PC-3 (cell line): ENCODE measurements at regions not wholly inside any gene's neighbourhood (a gene's known extent, or its start where the extent isn't known, plus 50 kb on each side); places are given as distances from the start of the nearest gene placed in this dataset.

ENCODE experiments used
- ATAC-seq: fragments of 200-7000 bp; cut with Tn5 transposase; 2 replicates; pipeline ENCODE4 v1.9.1; 2020; ENCODE audit warnings: mild to moderate bottlenecking, moderate library complexity
- BruUV-seq: library from RNA; stranded (reverse); fragments of 400-500 nt; replicated peaks from 2 replicates; lab custom pipeline; 2021; lab: Mats Ljungman, UMichigan
- CTCF ChIA-PET: fragments of 300-600 bp; sonication (Branson Sonifier 250); formaldehyde crosslinking; loops from one replicate; lab custom pipeline; 2022; ENCODE audit warnings: antibody characterized with exemption; lab: Charles Lee
- POLR2A ChIA-PET: fragments of 300-600 bp; sonication (Branson Sonifier 250); formaldehyde crosslinking; loops from one replicate; lab custom pipeline; 2022; ENCODE audit warnings: antibody characterized with exemption; ENCODE audit not compliant: unreplicated experiment; lab: Charles Lee
- DNase-seq: peaks from one replicate; pipeline ENCODE4 v3.0.0-alpha.2; 2015
- H2AFZ ChIP-seq: fragments of 300-600 bp; sonication (generic); 2 replicates; pipeline ENCODE4 v1.6.0; 2016; ENCODE audit warnings: antibody characterized with exemption, low read length
- H3F3A ChIP-seq: fragments of 300-600 bp; sonication (generic); one replicate; pipeline ENCODE4 v1.6.0; 2017; ENCODE audit warnings: antibody characterized with exemption, low read length, control low read depth, mild to moderate bottlenecking; ENCODE audit not compliant: unreplicated experiment
- H3K27ac ChIP-seq: fragments of 300-600 bp; sonication (generic); 2 replicates; pipeline ENCODE4 v1.5.1; 2016; ENCODE audit warnings: mild to moderate bottlenecking, low read length
- H3K27me3 ChIP-seq: fragments of 300-600 bp; sonication (generic); 2 replicates; pipeline ENCODE4 v1.6.1; 2016; ENCODE audit warnings: low read length, mixed read lengths
- H3K36me3 ChIP-seq: fragments of 300-600 bp; sonication (generic); 2 replicates; pipeline ENCODE4 v1.6.1; 2016; ENCODE audit warnings: low read depth, mixed run types, low read length, mixed read lengths
- H3K4me1 ChIP-seq: fragments of 300-600 bp; sonication (generic); 2 replicates; pipeline ENCODE4 v1.5.1; 2016; ENCODE audit warnings: low read length; ENCODE audit not compliant: insufficient read depth
- H3K4me2 ChIP-seq: fragments of 300-600 bp; sonication (generic); 2 replicates; pipeline ENCODE4 v1.6.0; 2016; ENCODE audit warnings: low read length
- H3K4me3 ChIP-seq: fragments of 300-600 bp; sonication (generic); 2 replicates; pipeline ENCODE4 v1.5.1; 2016; ENCODE audit warnings: mild to moderate bottlenecking, low read length, mixed read lengths
- H3K79me2 ChIP-seq: fragments of 300-600 bp; sonication (generic); 2 replicates; pipeline ENCODE4 v1.6.1; 2017; ENCODE audit warnings: low read length, mixed read lengths
- H3K9ac ChIP-seq: fragments of 300-600 bp; sonication (generic); 2 replicates; pipeline ENCODE4 v1.6.0; 2016; ENCODE audit warnings: mild to moderate bottlenecking, low read length
- H3K9me2 ChIP-seq: fragments of 300-600 bp; sonication (generic); replicated peaks from 2 replicates; pipeline ENCODE4 v1.6.1; 2016; ENCODE audit warnings: mixed run types, low read length, mixed read lengths
- H3K9me3 ChIP-seq: fragments of 300-600 bp; sonication (generic); 2 replicates; pipeline ENCODE4 v1.6.1; 2016; ENCODE audit warnings: low read length, mixed read lengths
- H4K20me1 ChIP-seq: fragments of 300-600 bp; sonication (generic); 2 replicates; pipeline ENCODE4 v1.6.1; 2016; ENCODE audit warnings: low read length, mixed read lengths
- EZH2 ChIP-seq: fragments of 300-600 bp; sonication (generic); IDR thresholded peaks from one replicate; pipeline ENCODE4 v1.6.1; 2017; ENCODE audit warnings: antibody characterized with exemption, mild to moderate bottlenecking, low read length; ENCODE audit not compliant: unreplicated experiment
- EZH2phosphoT487 ChIP-seq: fragments of 300-600 bp; sonication (generic); IDR thresholded peaks from 2 replicates; pipeline ENCODE4 v1.6.1; 2018; ENCODE audit warnings: mild to moderate bottlenecking, antibody characterized with exemption, low read length, borderline replicate concordance
- intact Hi-C: fragments of 100-400 bp; cut with micrococcal nuclease; formaldehyde crosslinking; loops from 2 replicates; pipeline ENCODE4 v1.9.0; 2023
- TF ChIP-seq, protein P1 (sequence below): fragments of 300-600 bp; sonication (generic); conservative IDR thresholded peaks from 2 replicates; pipeline ENCODE4 v1.5.1; 2017; ENCODE audit warnings: antibody characterized with exemption, low read depth, mild to moderate bottlenecking, low read length

DNA sequence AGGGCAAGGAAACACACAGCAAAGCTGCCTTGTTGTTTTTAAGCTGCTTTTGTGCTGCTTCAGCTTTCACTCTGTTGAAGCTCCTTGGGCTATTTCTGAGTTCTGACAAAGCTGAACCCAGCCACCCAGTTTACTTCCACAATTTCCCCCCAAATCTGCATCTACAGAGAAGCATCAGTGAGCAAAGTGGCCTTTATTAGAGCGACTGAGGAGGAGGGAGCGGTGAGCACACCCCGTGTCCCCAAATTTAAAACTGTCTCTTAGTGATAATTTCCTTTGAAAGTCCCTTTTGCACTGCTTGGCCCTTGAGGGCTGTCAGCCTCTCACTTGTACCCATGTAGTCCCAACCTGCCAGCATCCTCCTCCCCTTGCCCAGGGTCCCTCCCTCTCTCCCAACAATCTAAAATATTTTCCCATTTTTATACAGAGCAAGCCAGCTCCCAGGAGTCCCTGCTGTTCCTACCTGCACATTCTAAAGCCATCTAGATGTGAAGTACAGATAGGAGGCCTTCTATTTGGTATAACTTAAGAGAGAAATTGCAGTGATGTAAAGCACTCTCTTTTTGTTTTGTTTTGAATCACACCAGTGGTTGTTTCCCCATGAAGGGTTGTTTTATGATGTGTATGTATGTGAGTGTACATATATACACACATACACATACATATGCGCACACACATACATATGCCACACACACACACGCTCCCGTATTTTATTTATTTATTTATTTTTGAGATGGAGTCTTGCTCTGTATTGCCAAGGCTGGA is 313.5 kb downstream of the TLE4 start:
- H3K9me2 ChIP-seq, result no peaks in the 10 kb centered on the region
- no peak overlapping the region for H3K27ac ChIP-seq
- no peaks in the 10 kb centered on the region for H3K9me3 ChIP-seq
- H3K4me1 ChIP-seq, result no peaks in the 10 kb centered on the region
- no peak for TF ChIP-seq EZH2
- TF ChIP-seq, protein P1, sequence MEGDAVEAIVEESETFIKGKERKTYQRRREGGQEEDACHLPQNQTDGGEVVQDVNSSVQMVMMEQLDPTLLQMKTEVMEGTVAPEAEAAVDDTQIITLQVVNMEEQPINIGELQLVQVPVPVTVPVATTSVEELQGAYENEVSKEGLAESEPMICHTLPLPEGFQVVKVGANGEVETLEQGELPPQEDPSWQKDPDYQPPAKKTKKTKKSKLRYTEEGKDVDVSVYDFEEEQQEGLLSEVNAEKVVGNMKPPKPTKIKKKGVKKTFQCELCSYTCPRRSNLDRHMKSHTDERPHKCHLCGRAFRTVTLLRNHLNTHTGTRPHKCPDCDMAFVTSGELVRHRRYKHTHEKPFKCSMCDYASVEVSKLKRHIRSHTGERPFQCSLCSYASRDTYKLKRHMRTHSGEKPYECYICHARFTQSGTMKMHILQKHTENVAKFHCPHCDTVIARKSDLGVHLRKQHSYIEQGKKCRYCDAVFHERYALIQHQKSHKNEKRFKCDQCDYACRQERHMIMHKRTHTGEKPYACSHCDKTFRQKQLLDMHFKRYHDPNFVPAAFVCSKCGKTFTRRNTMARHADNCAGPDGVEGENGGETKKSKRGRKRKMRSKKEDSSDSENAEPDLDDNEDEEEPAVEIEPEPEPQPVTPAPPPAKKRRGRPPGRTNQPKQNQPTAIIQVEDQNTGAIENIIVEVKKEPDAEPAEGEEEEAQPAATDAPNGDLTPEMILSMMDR, result no peak
- intact Hi-C loops, result no loop called here
- ATAC-seq, result no peak
- DNase-seq, result no peak
- no peaks in the 10 kb centered on the region for H3F3A ChIP-seq
- no peak overlapping the region for H3K4me3 ChIP-seq
- BruUV-seq, result no TSS peak
- H4K20me1 ChIP-seq, result no peaks in the 10 kb centered on the region
- H3K9ac ChIP-seq, result no peak overlapping the region
- H2AFZ ChIP-seq, result no peak overlapping the region
- peaks cover 14% of the 10 kb centered on the region for H3K27me3 ChIP-seq
- H3K4me2 ChIP-seq, result no peak overlapping the region
- POLR2A ChIA-PET, result no interaction called here
- no peaks in the 10 kb centered on the region for H3K36me3 ChIP-seq
- CTCF ChIA-PET, result no interaction called here
- H3K79me2 ChIP-seq, result no peaks in the 10 kb centered on the region

DNA sequence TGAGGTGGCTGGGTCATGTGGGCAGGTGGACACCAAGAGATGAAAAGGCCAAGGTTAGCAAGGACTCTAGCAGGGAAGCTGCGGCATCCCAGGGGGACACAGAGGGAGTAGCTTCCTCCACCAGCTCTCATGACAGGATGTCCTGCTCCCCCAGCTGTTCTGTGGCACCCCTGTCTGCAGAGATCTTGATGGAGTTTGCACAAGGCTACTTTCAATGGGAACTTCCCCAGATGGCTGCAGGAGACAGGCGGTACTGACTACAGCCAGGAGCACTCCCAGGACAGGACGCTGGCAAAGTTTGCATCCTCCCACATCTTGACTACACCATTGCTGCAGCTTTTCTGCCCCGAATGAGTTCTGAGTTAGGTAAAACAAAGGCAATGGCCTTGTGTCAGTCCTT is 312.8 kb downstream of the TLE4 start:
- H3K79me2 ChIP-seq, result no peaks in the 10 kb centered on the region
- DNase-seq (no peak), ATAC-seq (no peak)
- TF ChIP-seq EZH2, result no peak
- no peak for TF ChIP-seq EZH2phosphoT487
- no peak overlapping the region for H3K27ac ChIP-seq
- H3K4me1 ChIP-seq, result no peaks in the 10 kb centered on the region
- H3K9me2 ChIP-seq, result no peaks in the 10 kb centered on the region
- BruUV-seq, result no TSS peak
- POLR2A ChIA-PET, result no interaction called here
- H3K4me2 ChIP-seq, result no peak overlapping the region
- no peak overlapping the region for H3K4me3 ChIP-seq
- H3K36me3 ChIP-seq, result no peaks in the 10 kb centered on the region
- intact Hi-C loops, result no loop called here
- no peak overlapping the region for H3K9ac ChIP-seq
- no peaks in the 10 kb centered on the region for H4K20me1 ChIP-seq
- no peaks in the 10 kb centered on the region for H3F3A ChIP-seq
- peaks cover 13% of the 10 kb centered on the region for H3K27me3 ChIP-seq
- H2AFZ ChIP-seq, result no peak overlapping the region
- CTCF ChIA-PET, result no interaction called here
- H3K9me3 ChIP-seq, result no peaks in the 10 kb centered on the region

DNA sequence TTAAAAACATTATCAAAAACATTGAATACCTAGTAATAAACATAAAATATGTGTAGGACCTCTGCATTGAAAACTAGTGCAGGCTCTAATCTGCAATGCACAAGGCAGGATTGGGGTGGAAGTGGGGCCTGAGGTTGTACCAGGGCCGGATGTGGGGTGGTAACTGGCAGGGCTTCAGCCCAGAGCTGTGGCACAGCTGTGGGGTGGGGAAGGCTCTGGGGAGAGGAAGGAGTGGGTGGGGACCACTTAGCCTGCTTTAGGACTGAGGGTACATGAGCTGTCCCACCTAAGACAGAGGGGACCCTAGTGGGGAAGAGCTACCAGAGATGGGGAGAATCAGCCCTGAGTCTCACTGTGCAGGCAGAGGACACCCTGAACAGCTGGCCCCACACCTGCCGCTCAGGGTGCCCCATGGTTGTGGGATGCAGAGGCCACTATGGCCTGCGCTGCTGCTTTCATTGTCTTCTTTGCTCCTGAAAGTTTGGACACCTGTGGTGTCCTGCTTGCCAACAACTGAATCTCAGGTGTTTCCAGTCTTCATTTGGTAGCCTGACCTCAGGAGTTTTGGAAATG is 311.4 kb downstream of the TLE4 start:
- CTCF ChIA-PET, result no interaction called here

More for the DNA sequence above, 311.4 kb downstream of the TLE4 start:
- intact Hi-C loops, result no loop called here
- H3K27me3 ChIP-seq, result peaks cover 6% of the 10 kb centered on the region
- H4K20me1 ChIP-seq, result no peaks in the 10 kb centered on the region
- H3K4me1 ChIP-seq, result no peaks in the 10 kb centered on the region
- no TSS peak for BruUV-seq
- TF ChIP-seq EZH2phosphoT487 (no peak), EZH2 (no peak)
- TF ChIP-seq, protein P1, result no peak
- no peaks in the 10 kb centered on the region for H3K36me3 ChIP-seq
- no peak overlapping the region for H2AFZ ChIP-seq
- DNase-seq (no peak), ATAC-seq (no peak)
- no peaks in the 10 kb centered on the region for H3K79me2 ChIP-seq
- no peak overlapping the region for H3K4me3 ChIP-seq
- no peaks in the 10 kb centered on the region for H3K9me2 ChIP-seq
- H3K9me3 ChIP-seq, result no peaks in the 10 kb centered on the region
- no peak overlapping the region for H3K4me2 ChIP-seq
- H3K9ac ChIP-seq, result no peak overlapping the region
- POLR2A ChIA-PET, result no interaction called here
- no peak overlapping the region for H3K27ac ChIP-seq
- H3F3A ChIP-seq, result no peaks in the 10 kb centered on the region
